ENCODE measurements at regions not wholly inside any gene's neighbourhood (a gene's known extent, or its start where the extent isn't known, plus 50 kb on each side); places are given as distances from the start of the nearest gene placed in this dataset.

- no peak for DNase-seq
- H3K9me3 ChIP-seq = no peaks in the 10 kb centered on the region
- intact Hi-C loops (cut with DNase I) = loop anchor here in 1 of 10 donors (10.0 kb wide), 1 partner anchor 136 kb away; no protein-coding TSS in a partner anchor
- TF ChIP-seq POLR2A (IDR thresholded peaks at IDR 0.05) (no peak), CTCF (IDR thresholded peaks at IDR 0.05) (no peak)
- ATAC-seq = no peak
- peaks cover 0 to 8% (median 0%) of the 10 kb centered on the region in 12 donors for H3K4me1 ChIP-seq
- no peaks in the 10 kb centered on the region for H3K36me3 ChIP-seq
- no peak overlapping the region for H3K27ac ChIP-seq
- H3K4me3 ChIP-seq = no peak overlapping the region
- WGBS, 4 donors = 81 to 93% (median 84%) methylated on average over 4 of the region's 4 CpGs
- H3K27me3 ChIP-seq = no peaks in the 10 kb centered on the region
Observed at GRCh38 chr15:72908713-72909112, 125.2 kb upstream of the ADPGK start.

GRCh38 chr15:72907733-72908132, 124.2 kb upstream of the ADPGK start:
- Histone ChIP-seq H3K4me3 (no peak overlapping the region), H3K27ac (no peak overlapping the region), H3K27me3 (no peaks in the 10 kb centered on the region), H3K36me3 (no peaks in the 10 kb centered on the region), H3K9me3 (no peaks in the 10 kb centered on the region), H3K4me1 (peaks cover 0 to 14% (median 7%) of the 10 kb centered on the region in 12 donors)
- peak in 4 of 5 donors; percentile 50 to 62 (median 58) for DNase-seq
- peak; percentile 34 to 60 (median 44) for ATAC-seq
- intact Hi-C loops (cut with DNase I) = loop anchor here in 1 of 10 donors (10.0 kb wide), 1 partner anchor 137 kb away; no protein-coding TSS in a partner anchor
- TF ChIP-seq POLR2A (IDR thresholded peaks at IDR 0.05) = no peak
- WGBS, 4 donors = 67 to 84% (median 73%) methylated on average over 1 of the region's 1 CpG

- TF ChIP-seq POLR2A (IDR thresholded peaks at IDR 0.05) = no peak
- TF ChIP-seq CTCF (IDR thresholded peaks at IDR 0.05) = no peak
- peaks cover 0 to 6% (median 0%) of the 10 kb centered on the region in 9 donors for H3K27me3 ChIP-seq
- no peak for ATAC-seq
- H3K36me3 ChIP-seq = no peaks in the 10 kb centered on the region
- no peak overlapping the region for H3K4me3 ChIP-seq
- peak overlapping the region in 6 of 12 donors; percentile 16 to 58 (median 28) for H3K27ac ChIP-seq
- intact Hi-C loops (cut with DNase I) = loop anchor here in 1 of 10 donors (10.0 kb wide), 1 partner anchor 142 kb away; no protein-coding TSS in a partner anchor
- no peak for DNase-seq
- peaks cover 0 to 31% (median 19%) of the 10 kb centered on the region in 12 donors for H3K4me1 ChIP-seq
- no peaks in the 10 kb centered on the region for H3K9me3 ChIP-seq
- 23 to 52% (median 35%) methylated on average over 5 of the region's 5 CpGs for WGBS, 4 donors
Observed at GRCh38 chr15:72902919-72903260, 119.3 kb upstream of the ADPGK start.

- Histone ChIP-seq H3K4me3 (no peak overlapping the region), H3K27ac (peak overlapping the region in 2 of 12 donors; percentile 16 to 19)
Observed at GRCh38 chr15:72902245-72902918, 118.8 kb upstream of the ADPGK start.

More at GRCh38 chr15:72902245-72902918, 118.8 kb upstream of the ADPGK start:
- intact Hi-C loops (cut with DNase I) = loop anchor here in 1 of 10 donors (10.0 kb wide), 1 partner anchor 142 kb away; no protein-coding TSS in a partner anchor
- WGBS, 4 donors = 20 to 32% (median 24%) methylated on average over 14 to 15 of the region's 15 CpGs
- DNase-seq (peak; percentile 62 to 86 (median 75)), ATAC-seq (peak; percentile 88 to 97 (median 96))
- Histone ChIP-seq H3K4me1 (peaks cover 0 to 26% (median 19%) of the 10 kb centered on the region in 12 donors), H3K9me3 (no peaks in the 10 kb centered on the region), H3K27me3 (peaks cover 0 to 6% (median 0%) of the 10 kb centered on the region in 9 donors), H3K36me3 (no peaks in the 10 kb centered on the region)
- TF ChIP-seq CTCF (IDR thresholded peaks at IDR 0.05) (no peak), POLR2A (IDR thresholded peaks at IDR 0.05) (no peak)
